ENCODE measurements at regions not wholly inside any gene's neighbourhood (a gene's known extent, or its start where the extent isn't known, plus 50 kb on each side); places are given as distances from the start of the nearest gene placed in this dataset.
A peak's percentile ranks its signal among the peaks of the same experiment; 100 is the strongest.

DNA sequence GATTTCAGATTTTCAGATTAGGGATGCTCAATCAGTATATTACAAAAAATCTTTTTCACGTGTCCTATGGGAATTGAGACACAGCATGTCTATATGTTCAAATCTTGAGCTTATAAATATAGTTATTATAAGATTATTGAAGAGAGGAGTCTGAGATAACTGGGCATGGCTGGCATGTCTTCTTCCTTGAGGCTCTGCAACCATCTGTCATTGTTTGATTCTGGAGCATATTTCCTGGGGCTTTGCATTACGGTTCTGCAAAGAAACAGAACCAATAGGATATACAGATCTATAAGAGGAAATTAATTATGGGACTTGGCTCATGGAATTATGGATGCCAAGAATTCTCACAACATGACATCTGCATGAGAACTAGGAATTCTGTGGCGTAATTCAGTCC is 386.1 kb downstream of the SOCS6 start:
- no peak overlapping the region for H3K4me3 Mint-ChIP-seq
- ChIA-PET POLR2A (no interaction called here), CTCF (no interaction called here)
- H3K36me3 Mint-ChIP-seq (ENCODE audit: low read depth): no peaks in the 10 kb centered on the region
- no peaks in the 10 kb centered on the region for H3K9me3 Mint-ChIP-seq (ENCODE audit: insufficient read depth)
- H3K27me3 Mint-ChIP-seq (ENCODE audit: low read depth): no peaks in the 10 kb centered on the region
- ATAC-seq: no peak
- no peak for DNase-seq
- peaks cover 19% of the 10 kb centered on the region for H3K4me1 Mint-ChIP-seq (ENCODE audit: low read depth)
- no peak overlapping the region for H3K27ac Mint-ChIP-seq

DNA sequence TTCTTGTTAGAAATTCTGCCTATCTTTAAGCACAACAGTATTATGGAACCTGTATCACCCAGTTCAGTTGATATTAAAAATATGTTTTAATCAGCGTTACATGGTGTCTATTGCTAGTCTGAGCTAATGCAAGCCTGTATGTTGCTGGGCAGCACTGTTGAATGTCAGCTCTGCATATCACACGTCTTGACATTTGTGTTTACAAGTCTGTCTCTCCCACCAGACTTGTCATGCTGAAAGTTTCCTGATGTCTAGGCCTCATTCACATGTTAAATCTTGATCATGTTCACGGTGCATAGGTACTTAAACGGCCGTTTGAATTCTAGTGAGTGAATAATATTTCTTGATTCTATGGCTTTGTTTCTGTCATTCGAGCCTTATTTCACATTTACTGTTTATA is 385.0 kb downstream of the SOCS6 start:
- Mint-ChIP-seq H3K4me1 (ENCODE audit: low read depth) (peaks cover 19% of the 10 kb centered on the region), H3K4me3 (no peak overlapping the region), H3K9me3 (ENCODE audit: insufficient read depth) (no peaks in the 10 kb centered on the region), H3K27me3 (ENCODE audit: low read depth) (no peaks in the 10 kb centered on the region), H3K36me3 (ENCODE audit: low read depth) (peaks cover 2% of the 10 kb centered on the region), H3K27ac (no peak overlapping the region)
- ChIA-PET POLR2A (no interaction called here), CTCF (interaction anchor here (1.2 to 2.5 kb wide), 4 partner anchors 10 to 46 kb away, joined by 3 to 8 read pairs (median 4); no protein-coding TSS in a partner anchor)
- DNase-seq: no peak
- no peak for ATAC-seq

DNA sequence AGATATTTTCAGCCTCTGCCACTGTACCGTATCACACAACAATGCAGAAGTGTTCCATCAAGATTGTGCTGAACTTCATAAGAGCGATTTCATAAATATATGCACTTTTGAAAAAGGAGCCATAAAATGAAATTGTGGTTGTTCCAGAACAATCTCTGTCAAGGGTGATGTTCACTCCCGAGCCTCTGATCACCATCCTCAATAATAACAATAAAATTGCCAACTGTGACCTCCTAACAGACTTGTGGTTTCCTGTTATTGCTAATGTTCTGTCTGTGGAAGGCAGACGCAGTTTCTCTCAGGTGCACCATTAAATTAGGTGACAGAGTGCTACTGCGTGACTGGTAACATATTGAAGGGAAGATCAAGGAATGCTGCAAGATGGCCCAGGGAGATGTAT is 383.7 kb downstream of the SOCS6 start:
- Mint-ChIP-seq H3K4me3 (no peak overlapping the region), H3K36me3 (ENCODE audit: low read depth) (peaks cover 5% of the 10 kb centered on the region), H3K4me1 (ENCODE audit: low read depth) (peaks cover 19% of the 10 kb centered on the region), H3K27ac (peak overlapping the region; percentile 7), H3K9me3 (ENCODE audit: insufficient read depth) (no peaks in the 10 kb centered on the region), H3K27me3 (ENCODE audit: low read depth) (no peaks in the 10 kb centered on the region)
- CTCF ChIA-PET: interaction anchor here (1.2 to 2.5 kb wide), 4 partner anchors 9 to 45 kb away, joined by 3 to 8 read pairs (median 4); no protein-coding TSS in a partner anchor
- no peak for DNase-seq
- ATAC-seq: peak; percentile 42
- POLR2A ChIA-PET: interaction anchor here (2.1 kb wide), 1 partner anchor 51 kb away, joined by 6 read pairs; no protein-coding TSS in a partner anchor

DNA sequence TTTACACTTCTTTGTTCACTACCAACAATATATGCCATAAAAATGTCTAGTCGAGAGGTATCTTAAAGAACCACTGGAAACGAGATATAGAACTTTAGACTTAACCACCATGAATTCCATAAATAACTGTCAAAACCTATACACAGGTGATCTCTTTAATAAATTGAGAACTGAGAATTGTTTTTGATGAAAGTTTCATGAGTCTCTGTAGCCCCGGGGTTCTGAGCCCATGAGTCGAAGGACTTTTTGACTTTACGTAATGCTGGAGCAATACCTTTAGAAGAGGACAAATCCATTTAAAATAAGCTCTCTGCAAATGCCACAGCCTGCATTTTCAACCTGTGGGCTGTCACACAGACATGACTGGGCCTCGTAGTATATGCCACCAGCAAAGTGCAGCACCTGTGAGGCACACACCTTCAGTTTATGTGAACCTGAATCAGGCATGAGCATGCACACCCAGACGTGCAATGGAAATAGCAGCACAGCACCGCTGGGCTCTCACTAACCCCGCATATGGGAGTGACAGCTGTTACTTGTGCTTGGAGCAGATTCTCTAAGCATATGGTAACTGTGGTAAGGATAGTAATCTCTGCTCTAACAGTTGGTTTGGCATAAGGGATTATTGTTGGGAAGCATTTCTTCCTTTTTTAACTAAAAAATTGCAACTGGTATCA is 383.2 kb downstream of the SOCS6 start:
- peaks cover 5% of the 10 kb centered on the region for H3K36me3 Mint-ChIP-seq (ENCODE audit: low read depth)
- no peak overlapping the region for H3K27ac Mint-ChIP-seq
- H3K4me3 Mint-ChIP-seq: no peak overlapping the region
- peaks cover 19% of the 10 kb centered on the region for H3K4me1 Mint-ChIP-seq (ENCODE audit: low read depth)
- DNase-seq: no peak
- POLR2A ChIA-PET: interaction anchor here (2.1 kb wide), 1 partner anchor 50 kb away, joined by 6 read pairs; no protein-coding TSS in a partner anchor
- H3K27me3 Mint-ChIP-seq (ENCODE audit: low read depth): no peaks in the 10 kb centered on the region
- H3K9me3 Mint-ChIP-seq (ENCODE audit: insufficient read depth): no peaks in the 10 kb centered on the region
- CTCF ChIA-PET: interaction anchor here (0.6 to 2.5 kb wide), 3 partner anchors 9 to 53 kb away, joined by 3 to 8 read pairs (median 5); no protein-coding TSS in a partner anchor
- ATAC-seq: no peak

DNA sequence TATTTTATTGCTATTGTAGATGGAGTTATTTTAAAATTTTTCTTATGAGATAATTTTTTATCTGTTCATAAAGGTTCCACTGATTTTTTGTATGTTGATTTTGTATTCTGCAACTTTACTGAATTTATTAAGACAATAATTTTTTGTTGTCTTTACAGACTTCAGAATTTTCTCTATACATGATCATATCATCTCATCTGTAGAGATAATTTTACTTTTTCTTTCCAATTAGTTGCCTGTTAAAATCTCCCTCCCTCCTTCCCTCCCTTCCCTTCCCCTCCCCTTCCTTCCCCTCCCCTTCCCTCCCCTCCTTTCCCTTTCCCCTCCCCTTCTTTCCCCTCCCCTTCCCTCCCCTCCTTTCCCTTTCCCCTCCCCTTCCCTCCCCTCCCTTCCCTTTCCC is 378.1 kb downstream of the SOCS6 start:
- H3K9me3 Mint-ChIP-seq (ENCODE audit: insufficient read depth): no peaks in the 10 kb centered on the region
- ATAC-seq: no peak
- POLR2A ChIA-PET: no interaction called here

DNA sequence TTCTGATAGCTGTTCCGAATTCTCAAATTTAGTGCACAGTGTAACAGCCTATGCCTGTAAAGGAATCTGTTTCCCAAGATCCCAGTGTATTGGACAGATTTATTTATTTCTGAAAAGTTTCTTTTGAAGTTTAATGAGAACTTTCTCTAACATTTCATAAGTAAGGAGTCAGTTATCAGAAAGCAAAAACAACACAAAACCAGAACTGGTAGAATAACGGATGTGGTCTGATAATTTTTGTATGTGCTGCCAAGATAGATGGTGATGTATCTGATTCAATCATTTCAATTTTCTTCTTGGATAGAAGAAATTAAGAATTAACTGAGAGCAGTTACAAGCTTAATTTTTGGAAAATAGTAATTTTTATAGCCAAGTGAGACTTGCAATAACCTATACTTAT is 374.3 kb downstream of the SOCS6 start:
- H3K4me1 Mint-ChIP-seq (ENCODE audit: low read depth): peaks cover 32% of the 10 kb centered on the region
- no peak overlapping the region for H3K4me3 Mint-ChIP-seq
- H3K9me3 Mint-ChIP-seq (ENCODE audit: insufficient read depth): no peaks in the 10 kb centered on the region
- DNase-seq (no peak), ATAC-seq (no peak)
- CTCF ChIA-PET: interaction anchor here (0.6 to 2.2 kb wide), 4 partner anchors 8 to 83 kb away, joined by 3 to 8 read pairs (median 3); no protein-coding TSS in a partner anchor
- POLR2A ChIA-PET: no interaction called here
- no peaks in the 10 kb centered on the region for H3K36me3 Mint-ChIP-seq (ENCODE audit: low read depth)
- no peaks in the 10 kb centered on the region for H3K27me3 Mint-ChIP-seq (ENCODE audit: low read depth)
- H3K27ac Mint-ChIP-seq: peak overlapping the region; percentile 76

More for the DNA sequence above, 378.1 kb downstream of the SOCS6 start:
- Mint-ChIP-seq H3K4me1 (ENCODE audit: low read depth) (peaks cover 19% of the 10 kb centered on the region), H3K4me3 (no peak overlapping the region), H3K27me3 (ENCODE audit: low read depth) (no peaks in the 10 kb centered on the region), H3K36me3 (ENCODE audit: low read depth) (peaks cover 5% of the 10 kb centered on the region), H3K27ac (no peak overlapping the region)
- no peak for DNase-seq
- CTCF ChIA-PET: no interaction called here

DNA sequence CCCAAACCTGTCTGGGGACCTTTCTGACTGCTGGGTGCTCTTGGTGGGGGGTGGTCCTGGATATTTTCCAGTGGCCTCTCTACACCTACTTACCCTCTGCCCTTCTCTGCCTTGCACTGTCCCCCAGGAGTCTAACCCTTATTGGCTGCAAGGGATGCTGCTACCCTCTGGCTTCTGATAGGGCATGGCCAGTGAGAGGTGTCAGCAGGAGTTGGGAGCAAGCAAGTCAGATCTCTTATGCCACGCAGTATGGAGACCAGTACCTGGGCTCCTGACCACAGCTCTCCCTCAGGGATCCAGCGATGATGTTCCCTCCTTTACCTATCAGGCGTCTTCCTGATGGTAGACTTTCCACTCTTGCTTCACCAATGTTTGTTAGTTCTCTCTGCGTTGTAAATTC is 373.7 kb downstream of the SOCS6 start:
- no peak for ATAC-seq

DNA sequence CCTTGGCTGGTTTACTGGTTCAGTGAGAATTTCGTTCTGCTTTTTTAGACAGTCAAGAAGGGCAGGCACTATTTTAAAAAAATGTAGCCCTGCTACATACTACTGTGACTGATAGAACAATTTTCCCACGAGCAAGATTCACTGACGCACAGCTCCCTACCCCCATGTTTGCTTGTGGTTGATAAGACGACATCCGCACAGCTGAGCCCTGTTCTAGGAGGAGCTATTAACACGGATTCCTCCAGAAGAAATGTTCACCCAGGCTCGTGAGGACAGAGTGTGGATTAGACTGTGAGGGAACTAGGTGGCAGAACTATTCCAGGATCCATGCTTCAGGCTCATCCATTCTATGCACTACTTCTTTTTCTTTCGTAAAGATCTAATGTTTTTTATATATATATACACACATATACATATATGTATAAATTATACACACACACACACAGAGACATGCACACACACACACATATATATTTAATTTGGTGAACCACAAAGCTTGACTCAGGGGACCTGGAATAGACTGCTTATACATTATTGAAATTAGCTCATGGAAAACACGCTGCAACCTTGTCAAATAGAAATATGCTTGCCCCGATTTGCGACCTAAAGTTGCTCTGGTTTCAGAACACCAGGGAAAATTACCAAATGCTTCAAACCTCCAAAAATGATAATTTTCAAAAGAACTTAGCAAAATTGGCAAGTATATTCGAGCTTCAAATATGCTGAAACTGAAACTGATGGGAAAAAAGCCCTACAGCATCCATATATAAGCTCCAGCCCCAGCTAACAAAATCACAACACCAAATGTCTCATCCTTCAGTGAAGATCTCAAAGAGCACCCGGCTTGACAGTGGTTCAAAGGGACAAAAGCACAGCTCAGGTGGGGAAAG is 370.4 kb downstream of the SOCS6 start:
- ChIA-PET CTCF (interaction anchor here (0.7 to 1.7 kb wide), 7 partner anchors 12 to 59 kb away, joined by 3 to 6 read pairs (median 4); no protein-coding TSS in a partner anchor), POLR2A (interaction anchor here (0.8 kb wide), 1 partner anchor 37 kb away, joined by 3 read pairs; no protein-coding TSS in a partner anchor)
- peak; percentile 65 for ATAC-seq
- Mint-ChIP-seq H3K27ac (no peak overlapping the region), H3K9me3 (ENCODE audit: insufficient read depth) (no peaks in the 10 kb centered on the region), H3K4me1 (ENCODE audit: low read depth) (peaks cover 32% of the 10 kb centered on the region), H3K27me3 (ENCODE audit: low read depth) (no peaks in the 10 kb centered on the region), H3K4me3 (peak overlapping the region; percentile 46), H3K36me3 (ENCODE audit: low read depth) (no peaks in the 10 kb centered on the region)
- DNase-seq: peak; percentile 45

More for the DNA sequence above, 373.7 kb downstream of the SOCS6 start:
- Mint-ChIP-seq H3K27me3 (ENCODE audit: low read depth) (no peaks in the 10 kb centered on the region), H3K4me3 (no peak overlapping the region), H3K27ac (peak overlapping the region; percentile 76), H3K36me3 (ENCODE audit: low read depth) (no peaks in the 10 kb centered on the region), H3K9me3 (ENCODE audit: insufficient read depth) (no peaks in the 10 kb centered on the region), H3K4me1 (ENCODE audit: low read depth) (peaks cover 32% of the 10 kb centered on the region)
- ChIA-PET POLR2A (interaction anchor here (0.7 kb wide), 1 partner anchor 35 kb away, joined by 3 read pairs; no protein-coding TSS in a partner anchor), CTCF (interaction anchor here (1.0 to 2.2 kb wide), 3 partner anchors 8 to 63 kb away, joined by 3 to 8 read pairs (median 3); no protein-coding TSS in a partner anchor)
- DNase-seq: no peak

DNA sequence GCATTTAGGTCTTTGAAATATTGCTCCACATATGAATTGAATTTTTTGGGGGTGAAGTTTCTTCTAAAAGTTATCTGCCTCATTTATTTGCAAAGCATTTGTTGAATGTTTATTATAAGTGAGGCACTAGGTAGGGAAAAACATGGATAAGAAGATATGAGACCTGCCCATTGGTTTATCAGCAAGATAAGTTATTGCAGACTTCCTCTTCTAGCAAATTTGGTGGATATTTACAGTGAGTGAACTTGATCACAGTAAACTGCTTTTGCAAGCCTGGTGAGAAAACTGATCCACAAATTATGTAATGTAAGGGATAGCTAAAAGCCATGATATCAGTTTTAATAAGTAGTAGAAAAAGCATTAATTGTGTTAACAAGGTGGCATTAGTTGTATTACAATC is 364.8 kb downstream of the SOCS6 start:
- ChIA-PET POLR2A (no interaction called here), CTCF (interaction anchor here (0.9 kb wide), 1 partner anchor 32 kb away, joined by 3 read pairs; no protein-coding TSS in a partner anchor)
- ATAC-seq (no peak), DNase-seq (no peak)
- Mint-ChIP-seq H3K27ac (no peak overlapping the region), H3K4me3 (no peak overlapping the region), H3K36me3 (ENCODE audit: low read depth) (peaks cover 16% of the 10 kb centered on the region), H3K9me3 (ENCODE audit: insufficient read depth) (peaks cover 9% of the 10 kb centered on the region), H3K27me3 (ENCODE audit: low read depth) (no peaks in the 10 kb centered on the region), H3K4me1 (ENCODE audit: low read depth) (peaks cover 10% of the 10 kb centered on the region)

DNA sequence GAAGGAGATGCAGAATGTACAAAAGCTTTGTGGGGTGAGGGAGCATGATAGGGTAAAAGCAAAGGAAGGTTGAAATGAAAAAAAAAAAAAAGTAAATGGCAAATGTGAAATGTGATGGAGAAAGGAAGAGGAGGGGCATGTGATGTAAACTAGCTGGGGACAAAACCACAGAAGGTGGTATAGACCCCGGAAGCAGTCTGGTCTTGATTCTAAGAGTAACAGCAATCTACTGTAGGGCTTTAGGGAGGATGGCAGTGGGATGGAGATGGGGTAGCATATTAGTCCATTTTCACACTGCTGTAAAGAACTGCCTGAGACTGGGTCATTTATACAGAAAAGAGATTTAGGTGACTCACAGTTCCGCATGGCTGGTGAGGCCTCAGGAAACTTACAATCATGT is 362.0 kb downstream of the SOCS6 start:
- peak; percentile 28 for DNase-seq
- ChIA-PET POLR2A (no interaction called here), CTCF (no interaction called here)
- ATAC-seq: no peak
- H3K4me3 Mint-ChIP-seq: no peak overlapping the region
- H3K9me3 Mint-ChIP-seq (ENCODE audit: insufficient read depth): peaks cover 9% of the 10 kb centered on the region
- peaks cover 16% of the 10 kb centered on the region for H3K36me3 Mint-ChIP-seq (ENCODE audit: low read depth)
- H3K27me3 Mint-ChIP-seq (ENCODE audit: low read depth): no peaks in the 10 kb centered on the region
- peak overlapping the region; percentile 35 for H3K27ac Mint-ChIP-seq
- H3K4me1 Mint-ChIP-seq (ENCODE audit: low read depth): peaks cover 8% of the 10 kb centered on the region

DNA sequence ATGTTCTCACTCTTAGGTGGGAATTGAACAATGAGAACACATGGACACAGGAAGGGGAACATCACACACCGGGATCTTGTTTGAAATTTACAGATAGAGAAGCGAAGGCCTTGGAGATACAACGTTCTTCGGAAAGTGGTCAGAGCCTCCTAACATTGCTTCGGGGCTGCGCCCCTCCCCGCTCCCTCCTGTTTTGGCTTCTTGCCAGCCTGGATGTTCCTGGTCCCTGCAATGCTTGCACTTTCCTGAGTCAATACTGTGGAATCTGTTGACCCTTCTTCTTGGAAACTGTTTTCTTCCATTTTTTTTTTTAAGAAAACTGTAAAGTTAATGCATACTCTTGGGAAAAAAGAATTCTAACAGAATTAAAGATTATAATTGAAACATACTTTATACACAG is 360.8 kb downstream of the SOCS6 start:
- POLR2A ChIA-PET: no interaction called here

DNA sequence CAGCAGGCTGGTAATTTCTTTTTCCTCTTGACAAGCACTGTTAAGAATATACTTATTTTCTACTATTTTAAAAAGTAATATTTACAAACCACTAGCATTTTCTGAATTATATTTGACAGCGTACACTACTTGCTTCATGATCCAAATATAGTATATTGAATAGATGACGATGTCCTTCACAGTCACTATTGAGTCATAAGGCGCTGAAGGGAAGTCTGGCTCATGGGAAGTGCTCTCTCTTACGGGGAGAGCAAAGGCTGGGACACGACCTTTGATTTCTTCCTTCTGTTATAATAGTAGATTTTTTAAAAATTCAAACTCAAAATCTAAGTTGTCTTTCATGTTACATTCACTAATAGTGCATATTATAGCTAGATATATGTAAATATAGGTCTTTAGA is 357.1 kb downstream of the SOCS6 start:
- ATAC-seq (no peak), DNase-seq (no peak)
- POLR2A ChIA-PET: no interaction called here
- Mint-ChIP-seq H3K27ac (no peak overlapping the region), H3K36me3 (ENCODE audit: low read depth) (peaks cover 5% of the 10 kb centered on the region), H3K4me1 (ENCODE audit: low read depth) (peaks cover 6% of the 10 kb centered on the region), H3K9me3 (ENCODE audit: insufficient read depth) (peaks cover 4% of the 10 kb centered on the region), H3K27me3 (ENCODE audit: low read depth) (no peaks in the 10 kb centered on the region), H3K4me3 (no peak overlapping the region)
- CTCF ChIA-PET: no interaction called here

More for the DNA sequence above, 360.8 kb downstream of the SOCS6 start:
- Mint-ChIP-seq H3K36me3 (ENCODE audit: low read depth) (peaks cover 16% of the 10 kb centered on the region), H3K27ac (no peak overlapping the region), H3K4me1 (ENCODE audit: low read depth) (peaks cover 8% of the 10 kb centered on the region), H3K4me3 (no peak overlapping the region), H3K27me3 (ENCODE audit: low read depth) (no peaks in the 10 kb centered on the region), H3K9me3 (ENCODE audit: insufficient read depth) (peaks cover 9% of the 10 kb centered on the region)
- CTCF ChIA-PET: no interaction called here
- DNase-seq (no peak), ATAC-seq (no peak)

Data from activated CD8-positive, alpha-beta T cell treated with anti-CD3 and anti-CD28 coated beads, Interleukin-2, amount 10 ng/mL, durations not matched to agents 7 days and 5 days (primary cell).